ENCODE measurements at regions not wholly inside any gene's neighbourhood (a gene's known extent, or its start where the extent isn't known, plus 50 kb on each side); places are given as distances from the start of the nearest gene placed in this dataset.

- WGBS = 90% methylated on average over 1 of the region's 1 CpG
- Histone ChIP-seq H3K36me3 (no peaks in the 10 kb centered on the region), H3K27ac (replicated peaks in 1 of 4) (no peak overlapping the region), H3K4me1 (no peaks in the 10 kb centered on the region), H3K4me3 (no peak overlapping the region), H3K9me3 (no peaks in the 10 kb centered on the region), H3K27me3 (no peaks in the 10 kb centered on the region)
- intact Hi-C loops (cut with DNase I) = no loop called here
- DNase-seq (ENCODE audit: extremely low spot score) = no peak
- TF ChIP-seq POLR2AphosphoS5 (IDR thresholded peaks at IDR 0.05) (no peak), POLR2A (IDR thresholded peaks at IDR 0.05; ENCODE audit: low read depth) (no peak), EP300 (IDR thresholded peaks at IDR 0.05) (no peak)
- TF ChIP-seq, protein P1, sequence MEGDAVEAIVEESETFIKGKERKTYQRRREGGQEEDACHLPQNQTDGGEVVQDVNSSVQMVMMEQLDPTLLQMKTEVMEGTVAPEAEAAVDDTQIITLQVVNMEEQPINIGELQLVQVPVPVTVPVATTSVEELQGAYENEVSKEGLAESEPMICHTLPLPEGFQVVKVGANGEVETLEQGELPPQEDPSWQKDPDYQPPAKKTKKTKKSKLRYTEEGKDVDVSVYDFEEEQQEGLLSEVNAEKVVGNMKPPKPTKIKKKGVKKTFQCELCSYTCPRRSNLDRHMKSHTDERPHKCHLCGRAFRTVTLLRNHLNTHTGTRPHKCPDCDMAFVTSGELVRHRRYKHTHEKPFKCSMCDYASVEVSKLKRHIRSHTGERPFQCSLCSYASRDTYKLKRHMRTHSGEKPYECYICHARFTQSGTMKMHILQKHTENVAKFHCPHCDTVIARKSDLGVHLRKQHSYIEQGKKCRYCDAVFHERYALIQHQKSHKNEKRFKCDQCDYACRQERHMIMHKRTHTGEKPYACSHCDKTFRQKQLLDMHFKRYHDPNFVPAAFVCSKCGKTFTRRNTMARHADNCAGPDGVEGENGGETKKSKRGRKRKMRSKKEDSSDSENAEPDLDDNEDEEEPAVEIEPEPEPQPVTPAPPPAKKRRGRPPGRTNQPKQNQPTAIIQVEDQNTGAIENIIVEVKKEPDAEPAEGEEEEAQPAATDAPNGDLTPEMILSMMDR (IDR thresholded peaks at IDR 0.05) = no peak
These were observed 485.6 kb downstream of the FLRT2 start for GRCh38 chr14:86015511-86015910.

DNA sequence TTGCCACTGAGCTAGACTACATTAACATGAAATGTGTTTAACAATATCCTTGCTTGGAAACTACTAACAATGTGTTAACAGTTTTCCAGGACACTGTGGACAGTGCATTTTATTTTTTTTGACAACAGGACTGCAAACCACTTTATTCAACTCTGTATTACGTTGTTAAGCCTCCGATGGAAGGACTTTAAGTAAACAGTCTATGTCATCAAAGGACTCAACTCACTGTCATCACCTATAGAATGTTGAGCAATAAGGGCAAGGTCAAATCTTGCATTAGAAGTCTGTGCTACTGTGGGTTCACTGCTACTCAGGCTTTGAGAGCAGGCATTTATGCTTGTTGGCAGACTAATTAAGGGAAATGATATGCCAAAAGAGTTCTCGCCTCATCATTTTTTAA, 483.7 kb downstream of the FLRT2 start:
- WGBS = 58% methylated on average over 3 of the region's 3 CpGs

DNA sequence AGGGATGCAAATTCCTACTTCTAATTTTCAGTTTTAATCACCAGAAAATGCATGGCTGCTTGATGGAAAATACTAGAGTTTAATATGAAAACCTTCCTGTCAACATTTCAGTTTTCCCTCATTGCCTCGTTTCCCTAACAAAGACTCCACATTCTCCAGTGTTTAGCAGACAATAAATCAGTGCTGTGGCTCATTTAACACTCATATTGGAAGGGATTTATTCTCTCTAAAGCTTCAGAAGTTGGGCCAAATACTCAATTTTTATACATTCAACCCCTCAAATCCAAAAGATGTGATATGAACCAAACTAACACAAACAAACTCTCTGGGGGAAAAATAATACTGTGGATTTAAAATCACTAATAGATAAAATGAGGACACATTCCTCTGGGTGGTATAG, 482.5 kb downstream of the FLRT2 start:
- whole genome bisulfite sequencing = 29% methylated on average over 1 of the region's 1 CpG
- Histone ChIP-seq H3K27ac (replicated peaks in 1 of 4) (no peak overlapping the region), H3K27me3 (no peaks in the 10 kb centered on the region), H3K36me3 (no peaks in the 10 kb centered on the region), H3K4me1 (no peaks in the 10 kb centered on the region), H3K4me3 (no peak overlapping the region), H3K9me3 (no peaks in the 10 kb centered on the region)
- no peak for TF ChIP-seq EP300 (IDR thresholded peaks at IDR 0.05)
- no peak for TF ChIP-seq POLR2AphosphoS5 (IDR thresholded peaks at IDR 0.05)
- no peak for TF ChIP-seq POLR2A (IDR thresholded peaks at IDR 0.05; ENCODE audit: low read depth)
- TF ChIP-seq, protein P1 (IDR thresholded peaks at IDR 0.05) = no peak
- intact Hi-C loops (cut with DNase I) = no loop called here
- DNase-seq (ENCODE audit: extremely low spot score) = no peak

More for the DNA sequence above, 483.7 kb downstream of the FLRT2 start:
- Histone ChIP-seq H3K4me1 (no peaks in the 10 kb centered on the region), H3K27ac (replicated peaks in 1 of 4) (no peak overlapping the region), H3K9me3 (no peaks in the 10 kb centered on the region), H3K27me3 (no peaks in the 10 kb centered on the region), H3K4me3 (no peak overlapping the region), H3K36me3 (no peaks in the 10 kb centered on the region)
- TF ChIP-seq, protein P1 (IDR thresholded peaks at IDR 0.05) = no peak
- TF ChIP-seq EP300 (IDR thresholded peaks at IDR 0.05) (no peak), POLR2AphosphoS5 (IDR thresholded peaks at IDR 0.05) (no peak), POLR2A (IDR thresholded peaks at IDR 0.05; ENCODE audit: low read depth) (no peak)
- intact Hi-C loops (cut with DNase I) = no loop called here
- no peak for DNase-seq (ENCODE audit: extremely low spot score)

- WGBS = 89% methylated on average over 3 of the region's 3 CpGs
- TF ChIP-seq EP300 (IDR thresholded peaks at IDR 0.05) = no peak
- TF ChIP-seq POLR2AphosphoS5 (IDR thresholded peaks at IDR 0.05) = no peak
- no peak for TF ChIP-seq POLR2A (IDR thresholded peaks at IDR 0.05; ENCODE audit: low read depth)
- TF ChIP-seq, protein P1 (IDR thresholded peaks at IDR 0.05) = no peak
- Histone ChIP-seq H3K27me3 (no peaks in the 10 kb centered on the region), H3K9me3 (no peaks in the 10 kb centered on the region), H3K4me3 (no peak overlapping the region), H3K4me1 (no peaks in the 10 kb centered on the region), H3K27ac (replicated peaks in 1 of 4) (no peak overlapping the region), H3K36me3 (no peaks in the 10 kb centered on the region)
- no peak for DNase-seq (ENCODE audit: extremely low spot score)
- intact Hi-C loops (cut with DNase I) = no loop called here
These were observed 474.1 kb downstream of the FLRT2 start for GRCh38 chr14:86003998-86004397.

DNA sequence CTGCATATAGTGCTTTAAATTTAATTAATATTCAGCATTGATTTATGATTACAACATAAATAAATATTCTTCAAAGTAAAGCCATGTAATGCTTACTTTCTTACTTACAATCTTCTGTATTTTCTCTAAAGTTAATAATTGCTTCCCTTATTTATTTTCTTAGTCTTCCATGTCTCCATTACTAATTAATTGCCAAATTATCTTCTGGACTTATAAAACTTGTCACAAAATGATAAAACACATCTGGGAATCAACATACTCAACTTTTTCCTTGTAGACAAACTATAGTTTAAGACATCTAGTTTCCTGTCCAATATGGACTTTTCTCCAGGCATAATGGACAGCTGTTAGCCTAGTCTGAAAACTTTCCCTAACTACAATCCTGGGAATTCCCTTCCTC, 466.6 kb downstream of the FLRT2 start:
- TF ChIP-seq, protein P1 (IDR thresholded peaks at IDR 0.05) = no peak
- no peak for TF ChIP-seq POLR2AphosphoS5 (IDR thresholded peaks at IDR 0.05)
- no peak for TF ChIP-seq POLR2A (IDR thresholded peaks at IDR 0.05; ENCODE audit: low read depth)
- TF ChIP-seq EP300 (IDR thresholded peaks at IDR 0.05) = no peak
- Histone ChIP-seq H3K9me3 (no peaks in the 10 kb centered on the region), H3K36me3 (no peaks in the 10 kb centered on the region), H3K27me3 (no peaks in the 10 kb centered on the region), H3K4me1 (no peaks in the 10 kb centered on the region), H3K27ac (replicated peaks in 1 of 4) (no peak overlapping the region), H3K4me3 (no peak overlapping the region)
- no peak for DNase-seq (ENCODE audit: extremely low spot score)
- intact Hi-C loops (cut with DNase I) = no loop called here
